Nephron (organoid): ENCODE measurements at regions not wholly inside any gene's neighbourhood (a gene's known extent, or its start where the extent isn't known, plus 50 kb on each side); places are given as distances from the start of the nearest gene placed in this dataset.
"Not testable (repeated sequence)": the region's sequence is repeated elsewhere in the genome, so short reads cannot be mapped to it uniquely, and the experiment has no call there.

Experiments
- H3K27ac Mint-ChIP-seq, 3 experiments: 2 replicates each; pipeline ENCODE4 v1.8.0; 2020; ENCODE audit warnings: mixed read lengths in 3 of 3, mild to moderate bottlenecking in 2 of 3, moderate library complexity in 1 of 3
- H3K27me3 Mint-ChIP-seq: 2 replicates; pipeline ENCODE4 v1.8.0; 2021; ENCODE audit warnings: low read depth, mild to moderate bottlenecking, moderate library complexity, mixed read lengths
- H3K36me3 Mint-ChIP-seq: 2 replicates; pipeline ENCODE4 v1.8.0; 2020; ENCODE audit warnings: low read depth, mixed read lengths
- H3K4me1 Mint-ChIP-seq: 2 replicates; pipeline ENCODE4 v1.8.0; 2020; ENCODE audit warnings: mixed read lengths
- H3K4me3 Mint-ChIP-seq, 3 experiments: 2 replicates each; pipeline ENCODE4 v1.8.0; 2020; ENCODE audit warnings: mild to moderate bottlenecking in 3 of 3, mixed read lengths in 3 of 3, moderate library complexity in 2 of 3
- H3K9me3 Mint-ChIP-seq: 2 replicates; pipeline ENCODE4 v1.8.0; 2020; ENCODE audit warnings: mixed read lengths
- TF ChIP-seq, protein P1 (sequence below), 3 experiments: fragments of 200-600 bp; sonication (generic); IDR thresholded peaks; one replicate each; pipeline ENCODE4 v1.5.0; 2021; ENCODE audit warnings: antibody characterized with exemption in 3 of 3; ENCODE audit not compliant: unreplicated experiment in 3 of 3

GRCh38 chr7:32816409-32816948 lies 75.1 kb downstream of the KBTBD2 start:
- not testable (repeated sequence) for H3K36me3 Mint-ChIP-seq, H3K4me3 Mint-ChIP-seq, H3K27me3 Mint-ChIP-seq, H3K27ac Mint-ChIP-seq, H3K4me1 Mint-ChIP-seq, H3K9me3 Mint-ChIP-seq

- not testable (repeated sequence) for H3K36me3 Mint-ChIP-seq, H3K27ac Mint-ChIP-seq, H3K4me1 Mint-ChIP-seq, H3K27me3 Mint-ChIP-seq, H3K9me3 Mint-ChIP-seq, H3K4me3 Mint-ChIP-seq
Measured at GRCh38 chr7:32814779-32815178, 76.8 kb downstream of the KBTBD2 start.

GRCh38 chr7:32809871-32810270 lies 81.7 kb downstream of the KBTBD2 start:
- Mint-ChIP-seq H3K27ac (no peak overlapping the region), H3K27me3 (peaks cover 1% of the 10 kb centered on the region), H3K36me3 (no peaks in the 10 kb centered on the region), H3K4me3 (no peak overlapping the region), H3K4me1 (no peaks in the 10 kb centered on the region), H3K9me3 (peaks cover 1% of the 10 kb centered on the region)
- TF ChIP-seq, protein P1, sequence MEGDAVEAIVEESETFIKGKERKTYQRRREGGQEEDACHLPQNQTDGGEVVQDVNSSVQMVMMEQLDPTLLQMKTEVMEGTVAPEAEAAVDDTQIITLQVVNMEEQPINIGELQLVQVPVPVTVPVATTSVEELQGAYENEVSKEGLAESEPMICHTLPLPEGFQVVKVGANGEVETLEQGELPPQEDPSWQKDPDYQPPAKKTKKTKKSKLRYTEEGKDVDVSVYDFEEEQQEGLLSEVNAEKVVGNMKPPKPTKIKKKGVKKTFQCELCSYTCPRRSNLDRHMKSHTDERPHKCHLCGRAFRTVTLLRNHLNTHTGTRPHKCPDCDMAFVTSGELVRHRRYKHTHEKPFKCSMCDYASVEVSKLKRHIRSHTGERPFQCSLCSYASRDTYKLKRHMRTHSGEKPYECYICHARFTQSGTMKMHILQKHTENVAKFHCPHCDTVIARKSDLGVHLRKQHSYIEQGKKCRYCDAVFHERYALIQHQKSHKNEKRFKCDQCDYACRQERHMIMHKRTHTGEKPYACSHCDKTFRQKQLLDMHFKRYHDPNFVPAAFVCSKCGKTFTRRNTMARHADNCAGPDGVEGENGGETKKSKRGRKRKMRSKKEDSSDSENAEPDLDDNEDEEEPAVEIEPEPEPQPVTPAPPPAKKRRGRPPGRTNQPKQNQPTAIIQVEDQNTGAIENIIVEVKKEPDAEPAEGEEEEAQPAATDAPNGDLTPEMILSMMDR (IDR thresholded peaks at IDR 0.05; ENCODE audit: unreplicated experiment in 3 of 3), result no peak

- TF ChIP-seq, protein P1 (IDR thresholded peaks at IDR 0.05; ENCODE audit: unreplicated experiment in 3 of 3), result no peak
- Mint-ChIP-seq H3K9me3 (peaks cover 2% of the 10 kb centered on the region), H3K36me3 (no peaks in the 10 kb centered on the region), H3K27ac (no peak overlapping the region), H3K4me1 (no peaks in the 10 kb centered on the region), H3K27me3 (peaks cover 3% of the 10 kb centered on the region), H3K4me3 (no peak overlapping the region)
Measured at GRCh38 chr7:32809347-32809746, 82.2 kb downstream of the KBTBD2 start.

- Mint-ChIP-seq H3K27ac (no peak overlapping the region), H3K27me3 (peaks cover 3% of the 10 kb centered on the region), H3K4me3 (no peak overlapping the region), H3K4me1 (no peaks in the 10 kb centered on the region), H3K9me3 (peaks cover 29% of the 10 kb centered on the region), H3K36me3 (peaks cover 16% of the 10 kb centered on the region)
- TF ChIP-seq, protein P1 (IDR thresholded peaks at IDR 0.05; ENCODE audit: unreplicated experiment in 3 of 3), result no peak
Measured at GRCh38 chr7:32803406-32804141, 88.0 kb downstream of the KBTBD2 start.

GRCh38 chr7:32802305-32802910 lies 89.2 kb downstream of the KBTBD2 start:
- Mint-ChIP-seq H3K4me3 (no peak overlapping the region), H3K9me3 (peaks cover 29% of the 10 kb centered on the region), H3K36me3 (peaks cover 16% of the 10 kb centered on the region), H3K27ac (no peak overlapping the region), H3K4me1 (no peaks in the 10 kb centered on the region), H3K27me3 (peaks cover 3% of the 10 kb centered on the region)
- TF ChIP-seq, protein P1 (IDR thresholded peaks at IDR 0.05; ENCODE audit: unreplicated experiment in 3 of 3), result no peak

DNA sequence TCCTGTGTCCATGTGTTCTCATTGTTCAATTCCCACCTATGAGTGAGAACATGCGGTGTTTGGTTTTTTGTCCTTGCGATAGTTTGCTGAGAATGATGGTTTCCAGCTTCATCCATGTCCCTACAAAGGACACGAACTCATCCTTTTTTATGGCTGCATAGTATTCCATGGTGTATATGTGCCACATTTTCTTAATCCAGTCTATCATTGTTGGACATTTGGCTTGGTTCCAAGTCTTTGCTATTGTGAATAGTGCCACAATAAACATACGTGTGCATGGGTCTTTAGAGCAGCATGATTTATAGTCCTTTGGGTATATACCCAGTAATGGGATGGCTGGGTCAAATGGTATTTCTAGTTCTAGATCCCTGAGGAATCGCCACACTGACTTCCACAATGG lies 98.5 kb downstream of the KBTBD2 start:
- not testable (repeated sequence) for H3K4me3 Mint-ChIP-seq, H3K36me3 Mint-ChIP-seq, H3K9me3 Mint-ChIP-seq, H3K27ac Mint-ChIP-seq, H3K27me3 Mint-ChIP-seq, H3K4me1 Mint-ChIP-seq

GRCh38 chr7:32790766-32791430 lies 100.7 kb downstream of the KBTBD2 start:
- not testable (repeated sequence) for H3K27me3 Mint-ChIP-seq, H3K9me3 Mint-ChIP-seq, H3K4me3 Mint-ChIP-seq, H3K4me1 Mint-ChIP-seq, H3K27ac Mint-ChIP-seq, H3K36me3 Mint-ChIP-seq

DNA sequence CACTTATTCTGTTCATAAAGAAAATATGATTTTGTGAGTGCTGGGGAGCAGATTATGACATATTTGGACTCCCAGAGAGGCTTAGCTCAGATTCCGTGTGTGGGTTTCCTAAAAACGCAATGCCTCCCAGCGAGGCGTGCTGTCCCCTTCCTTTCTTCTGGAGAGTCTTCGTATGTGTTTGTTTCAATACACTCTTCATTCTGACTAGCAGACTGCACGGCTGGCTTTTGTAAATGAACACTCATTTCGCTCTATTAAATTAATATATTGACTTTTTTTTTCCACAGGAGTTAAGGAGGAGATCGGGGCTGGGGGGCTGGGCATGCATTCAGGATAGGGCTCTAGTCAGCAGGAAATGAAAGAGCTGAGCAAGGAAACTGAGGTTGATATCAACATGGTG lies 102.3 kb downstream of the KBTBD2 start:
- H3K9me3 Mint-ChIP-seq, H3K4me1 Mint-ChIP-seq, H3K4me3 Mint-ChIP-seq, H3K27ac Mint-ChIP-seq, H3K36me3 Mint-ChIP-seq, H3K27me3 Mint-ChIP-seq: not testable (repeated sequence)

- not testable (repeated sequence) for H3K9me3 Mint-ChIP-seq, H3K4me1 Mint-ChIP-seq, H3K4me3 Mint-ChIP-seq, H3K27me3 Mint-ChIP-seq, H3K36me3 Mint-ChIP-seq, H3K27ac Mint-ChIP-seq
Measured at GRCh38 chr7:32788174-32788573, 103.4 kb downstream of the KBTBD2 start.
